AG04450 (cell line): ENCODE measurements at regions not wholly inside any gene's neighbourhood (a gene's known extent, or its start where the extent isn't known, plus 50 kb on each side); places are given as distances from the start of the nearest gene placed in this dataset.

Experiments
- CTCF ChIA-PET: fragments of 300-600, 350-600 bp; formaldehyde crosslinking; extraction: SDS; loops from one replicate; lab custom pipeline; 2022; ENCODE audit warnings: antibody characterized with exemption, inconsistent platforms; lab: Charles Lee
- POLR2A ChIA-PET: fragments of 350-600 bp; formaldehyde crosslinking; extraction: SDS; loops from one replicate; lab custom pipeline; 2021; ENCODE audit warnings: antibody characterized with exemption, inconsistent platforms; lab: Yijun Ruan, JAX
- DNase-seq: peaks from one replicate; pipeline ENCODE4 v3.0.0-alpha.2; 2011; ENCODE audit warnings: low read depth, low spot score
- H3K27ac ChIP-seq: one replicate; pipeline ENCODE4 v1.5.1; 2012; ENCODE audit warnings: low read depth, low read length, control low read depth
- H3K27me3 ChIP-seq: one replicate; pipeline ENCODE4 v1.6.0; 2012; ENCODE audit warnings: low read length; ENCODE audit not compliant: control insufficient read depth, insufficient read depth
- H3K4me3 ChIP-seq: 2 replicates; pipeline ENCODE4 v1.5.1; 2011; ENCODE audit warnings: mild to moderate bottlenecking, low read depth, low read length, control low read depth
- H3K9me3 ChIP-seq: 2 replicates; pipeline ENCODE4 v1.5.1; 2012; ENCODE audit warnings: low read length; ENCODE audit not compliant: control insufficient read depth, insufficient read depth
- TF ChIP-seq, protein P1 (sequence below): IDR thresholded peaks from 2 replicates; pipeline ENCODE4 v1.5.1; 2011; ENCODE audit warnings: low read depth, low read length, control low read depth, inconsistent platforms

GRCh38 chr6:63496361-63496804 lies 75.9 kb upstream of the LOC128125822 start:
- TF ChIP-seq, protein P1, sequence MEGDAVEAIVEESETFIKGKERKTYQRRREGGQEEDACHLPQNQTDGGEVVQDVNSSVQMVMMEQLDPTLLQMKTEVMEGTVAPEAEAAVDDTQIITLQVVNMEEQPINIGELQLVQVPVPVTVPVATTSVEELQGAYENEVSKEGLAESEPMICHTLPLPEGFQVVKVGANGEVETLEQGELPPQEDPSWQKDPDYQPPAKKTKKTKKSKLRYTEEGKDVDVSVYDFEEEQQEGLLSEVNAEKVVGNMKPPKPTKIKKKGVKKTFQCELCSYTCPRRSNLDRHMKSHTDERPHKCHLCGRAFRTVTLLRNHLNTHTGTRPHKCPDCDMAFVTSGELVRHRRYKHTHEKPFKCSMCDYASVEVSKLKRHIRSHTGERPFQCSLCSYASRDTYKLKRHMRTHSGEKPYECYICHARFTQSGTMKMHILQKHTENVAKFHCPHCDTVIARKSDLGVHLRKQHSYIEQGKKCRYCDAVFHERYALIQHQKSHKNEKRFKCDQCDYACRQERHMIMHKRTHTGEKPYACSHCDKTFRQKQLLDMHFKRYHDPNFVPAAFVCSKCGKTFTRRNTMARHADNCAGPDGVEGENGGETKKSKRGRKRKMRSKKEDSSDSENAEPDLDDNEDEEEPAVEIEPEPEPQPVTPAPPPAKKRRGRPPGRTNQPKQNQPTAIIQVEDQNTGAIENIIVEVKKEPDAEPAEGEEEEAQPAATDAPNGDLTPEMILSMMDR = no peak
- Histone ChIP-seq H3K9me3 (no peaks in the 10 kb centered on the region), H3K27me3 (no peaks in the 10 kb centered on the region), H3K4me3 (no peak overlapping the region), H3K27ac (no peak overlapping the region)
- CTCF ChIA-PET = no interaction called here
- no peak for DNase-seq
- POLR2A ChIA-PET = no interaction called here

- Histone ChIP-seq H3K27me3 (no peaks in the 10 kb centered on the region), H3K4me3 (no peak overlapping the region), H3K27ac (no peak overlapping the region), H3K9me3 (no peaks in the 10 kb centered on the region)
- DNase-seq = no peak
- ChIA-PET POLR2A (no interaction called here), CTCF (no interaction called here)
- TF ChIP-seq, protein P1 = no peak
Measured at GRCh38 chr6:63502156-63502555, 70.1 kb upstream of the LOC128125822 start.

- TF ChIP-seq, protein P1 = no peak
- H3K4me3 ChIP-seq = no peak overlapping the region
- no peak for DNase-seq
- H3K27me3 ChIP-seq = no peaks in the 10 kb centered on the region
- ChIA-PET CTCF (no interaction called here), POLR2A (no interaction called here)
- H3K27ac ChIP-seq = no peak overlapping the region
- no peaks in the 10 kb centered on the region for H3K9me3 ChIP-seq
Measured at GRCh38 chr6:63503199-63503598, 69.1 kb upstream of the LOC128125822 start.

- no peak for DNase-seq
Measured at GRCh38 chr6:63504777-63505384, 67.4 kb upstream of the LOC128125822 start.

DNA sequence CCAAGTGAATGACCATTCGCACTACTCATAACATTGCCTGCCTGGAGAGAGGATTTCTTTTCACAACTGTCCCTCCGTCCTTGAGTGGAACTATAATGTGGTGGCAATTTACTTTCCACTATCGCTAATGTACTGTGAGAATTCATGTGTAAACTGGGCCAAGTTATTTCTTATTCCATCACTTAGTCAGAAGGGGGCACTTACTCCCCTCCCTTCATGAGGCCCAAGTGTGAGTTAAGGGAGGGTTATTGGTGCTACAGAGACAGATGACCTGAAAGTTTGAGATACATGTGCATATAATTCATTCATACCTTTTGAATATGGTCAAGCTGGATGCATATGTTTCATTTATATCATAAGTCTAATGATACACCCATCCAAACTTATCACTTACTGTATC lies 65.2 kb upstream of the LOC128125822 start:
- Histone ChIP-seq H3K4me3 (no peak overlapping the region), H3K9me3 (no peaks in the 10 kb centered on the region), H3K27ac (no peak overlapping the region), H3K27me3 (no peaks in the 10 kb centered on the region)
- no peak for DNase-seq
- TF ChIP-seq, protein P1 = no peak
- POLR2A ChIA-PET = no interaction called here
- CTCF ChIA-PET = no interaction called here

More at GRCh38 chr6:63504777-63505384, 67.4 kb upstream of the LOC128125822 start:
- CTCF ChIA-PET = no interaction called here
- POLR2A ChIA-PET = no interaction called here
- Histone ChIP-seq H3K27ac (no peak overlapping the region), H3K4me3 (no peak overlapping the region), H3K9me3 (no peaks in the 10 kb centered on the region), H3K27me3 (no peaks in the 10 kb centered on the region)
- TF ChIP-seq, protein P1 = no peak
